Kidney epithelial cell (primary cell): ENCODE measurements at regions not wholly inside any gene's neighbourhood (a gene's known extent, or its start where the extent isn't known, plus 50 kb on each side); places are given as distances from the start of the nearest gene placed in this dataset.

Experiments used
- DNase-seq: peaks from one replicate; pipeline ENCODE4 v3.0.0-alpha.2; 2010; ENCODE audit warnings: low read depth
- H3K27me3 ChIP-seq: 2 replicates; pipeline ENCODE4 v1.6.0; 2011; ENCODE audit warnings: low read length; ENCODE audit not compliant: control insufficient read depth, insufficient read depth
- H3K36me3 ChIP-seq: 2 replicates; pipeline ENCODE4 v1.5.1; 2011; ENCODE audit warnings: low read length; ENCODE audit not compliant: control insufficient read depth, insufficient read depth
- H3K4me3 ChIP-seq: 2 replicates; pipeline ENCODE4 v1.5.1; 2011; ENCODE audit warnings: low read depth, mild to moderate bottlenecking, control low read depth, low read length
- CTCF ChIP-seq: IDR thresholded peaks from 2 replicates; pipeline ENCODE4 v1.5.1; 2011; ENCODE audit warnings: mild to moderate bottlenecking, moderate library complexity, low read length, control low read depth, inconsistent platforms; ENCODE audit not compliant: insufficient read depth, poor library complexity, severe bottlenecking

- Histone ChIP-seq H3K36me3 (no peaks in the 10 kb centered on the region), H3K4me3 (no peak overlapping the region), H3K27me3 (peaks cover 32% of the 10 kb centered on the region)
- TF ChIP-seq CTCF = no peak
- no peak for DNase-seq
These were observed 181.4 kb downstream of the ENGASE start for GRCh38 chr17:79255926-79256585.

DNA sequence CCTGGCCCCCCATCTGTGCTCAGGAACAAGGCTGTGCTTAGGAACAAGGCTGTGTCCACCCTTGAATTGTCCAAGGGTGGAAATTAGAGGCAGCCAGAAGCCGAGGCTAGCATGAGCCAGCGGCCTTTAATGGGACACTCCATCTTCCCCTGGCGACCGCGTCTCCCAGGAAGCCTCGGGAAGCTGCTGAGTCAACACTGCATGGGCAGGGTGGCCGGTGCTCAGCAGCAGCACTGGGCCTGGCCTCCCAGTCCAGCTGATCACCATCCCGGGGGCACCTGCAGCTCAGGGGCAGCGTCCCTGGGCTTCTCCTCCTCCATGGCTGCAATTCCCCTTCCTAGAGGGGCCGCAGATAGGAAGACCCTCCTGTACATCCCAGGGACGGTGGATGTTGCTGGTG, 180.8 kb downstream of the ENGASE start:
- Histone ChIP-seq H3K27me3 (peaks cover 29% of the 10 kb centered on the region), H3K4me3 (no peak overlapping the region), H3K36me3 (no peaks in the 10 kb centered on the region)
- no peak for DNase-seq
- TF ChIP-seq CTCF = no peak

DNA sequence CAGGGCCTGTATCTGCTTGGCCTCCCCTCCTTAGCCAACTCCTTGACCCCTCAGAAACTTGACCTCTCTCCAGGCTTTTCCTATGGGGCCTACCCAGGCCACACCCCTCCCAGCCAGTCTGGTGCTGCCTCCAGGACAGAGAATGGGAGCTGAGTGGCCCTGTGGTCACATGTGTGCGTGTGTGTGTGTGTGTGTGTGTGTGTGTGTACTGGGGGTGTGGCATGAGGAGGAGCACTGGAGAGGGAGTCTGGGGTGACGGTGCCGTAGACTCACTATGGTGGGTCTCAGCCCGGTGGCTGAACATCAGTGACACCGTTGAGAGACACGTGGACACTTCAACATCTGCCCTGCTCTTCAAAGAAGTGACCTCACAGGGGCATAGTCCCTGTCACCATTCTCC, 180.4 kb downstream of the ENGASE start:
- no peak for DNase-seq
- Histone ChIP-seq H3K4me3 (no peak overlapping the region), H3K36me3 (no peaks in the 10 kb centered on the region), H3K27me3 (peaks cover 29% of the 10 kb centered on the region)
- TF ChIP-seq CTCF = no peak

DNA sequence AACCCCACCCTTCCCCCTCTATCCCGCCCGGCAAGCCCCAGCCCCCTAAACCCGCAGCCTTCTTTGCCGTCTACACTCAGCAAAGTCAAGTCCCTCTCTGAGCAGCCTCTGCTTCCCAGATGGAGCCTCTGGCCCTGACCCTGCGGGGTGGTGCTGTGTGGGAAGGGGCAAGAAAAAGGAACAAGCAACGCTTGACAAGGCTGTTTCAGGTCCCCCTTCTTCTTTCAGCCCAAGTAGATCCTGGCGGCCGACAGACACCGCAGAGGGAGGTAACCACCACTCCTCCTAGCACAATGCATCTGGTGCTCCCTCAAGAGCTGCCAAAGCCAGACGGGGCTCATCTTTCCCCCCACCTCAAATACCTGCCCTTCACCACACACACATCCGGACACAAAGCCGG, 178.3 kb downstream of the ENGASE start:
- Histone ChIP-seq H3K27me3 (peaks cover 33% of the 10 kb centered on the region), H3K4me3 (no peak overlapping the region), H3K36me3 (no peaks in the 10 kb centered on the region)
- no peak for TF ChIP-seq CTCF
- DNase-seq = no peak

DNA sequence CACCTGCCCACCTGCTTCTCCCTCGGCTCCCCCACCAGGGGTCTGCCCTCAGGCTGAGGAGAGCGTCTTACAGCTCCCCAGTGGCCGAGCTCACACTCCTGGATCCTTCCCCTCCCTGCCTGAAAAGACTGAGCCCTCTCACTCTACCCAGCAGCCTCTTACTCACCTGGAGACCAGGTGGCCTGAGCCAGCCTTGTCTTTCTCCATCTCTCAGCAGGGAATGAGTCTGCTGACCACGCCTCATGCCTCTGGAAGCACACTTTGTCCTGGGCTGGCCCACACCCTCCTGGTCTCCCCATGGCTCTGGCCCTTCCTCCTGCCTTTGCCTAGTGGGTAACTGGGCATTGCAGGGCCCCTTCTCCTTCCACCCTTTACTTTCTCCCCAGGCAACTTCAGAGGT, 177.2 kb downstream of the ENGASE start:
- Histone ChIP-seq H3K36me3 (no peaks in the 10 kb centered on the region), H3K27me3 (peaks cover 33% of the 10 kb centered on the region), H3K4me3 (no peak overlapping the region)
- DNase-seq = no peak
- no peak for TF ChIP-seq CTCF

DNA sequence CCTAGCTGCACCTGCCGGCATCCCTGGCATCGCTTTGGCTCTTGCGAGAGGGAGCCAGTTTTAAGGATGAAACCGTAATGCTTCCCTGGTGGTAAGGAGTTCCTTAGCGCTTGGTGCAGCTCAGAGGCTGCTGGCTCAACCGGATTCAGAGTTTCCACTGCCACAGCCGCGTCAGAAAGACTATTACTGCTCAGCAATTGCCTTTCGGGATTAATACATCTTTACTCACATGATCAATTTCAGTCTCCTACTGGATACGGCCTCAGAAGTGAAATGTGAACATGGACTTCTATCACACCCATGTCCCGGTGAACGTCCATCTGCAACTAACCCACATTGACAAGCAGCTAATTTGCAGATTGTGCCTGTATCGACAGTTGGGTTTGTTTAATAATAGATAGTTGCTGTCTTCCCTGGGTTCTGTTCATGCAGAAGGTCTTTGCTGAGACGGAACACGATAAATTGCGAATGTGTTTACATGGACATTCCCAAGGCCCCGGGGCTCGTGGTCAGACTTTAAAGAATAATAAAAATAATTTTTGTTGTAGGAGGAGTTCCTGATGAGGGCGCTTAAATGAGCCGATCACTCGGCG, 175.4 kb downstream of the ENGASE start:
- Histone ChIP-seq H3K27me3 (peaks cover 24% of the 10 kb centered on the region), H3K36me3 (no peaks in the 10 kb centered on the region), H3K4me3 (no peak overlapping the region)
- no peak for DNase-seq
- no peak for TF ChIP-seq CTCF
